K562 (cell line): ENCODE measurements at regions not wholly inside any gene's neighbourhood (a gene's known extent, or its start where the extent isn't known, plus 50 kb on each side); places are given as distances from the start of the nearest gene placed in this dataset.
"Not testable (repeated sequence)": the region's sequence is repeated elsewhere in the genome, so short reads cannot be mapped to it uniquely, and the experiment has no call there.

Experiments
- ATAC-seq: fragments of 200-7000 bp; cut with Tn5 transposase; 3 replicates; pipeline ENCODE4 v1.9.1; 2020; ENCODE audit warnings: moderate library complexity
- BruUV-seq: library from RNA; stranded (reverse); fragments of 400-500 nt; replicated peaks from 2 replicates; lab custom pipeline; 2021; lab: Mats Ljungman, UMichigan
- CTCF ChIA-PET: fragments of 300-600 bp; formaldehyde crosslinking; extraction: SDS; loops from one replicate; lab custom pipeline; 2021; ENCODE audit warnings: low intra/inter-chr PET ratio; lab: Yijun Ruan, JAX
- POLR2A ChIA-PET: fragments of 300-600, 350-650 bp; sonication (Branson Sonifier 250); formaldehyde crosslinking; extraction: SDS; loops from one replicate; lab custom pipeline; 2021; ENCODE audit warnings: antibody characterized with exemption, inconsistent platforms; lab: Yijun Ruan, JAX
- DNase-seq, 4 experiments: peaks; one replicate each; pipeline versions ENCODE4 v3.0.0 to v3.0.0-alpha.2; 2011 to 2018; ENCODE audit warnings: low spot score in 3 of 4, mixed read lengths in 3 of 4; ENCODE audit errors: extremely low read depth in 1 of 4
- FAIRE-seq: peaks from 2 replicates; lab custom pipeline; 2011; peaks lifted over from hg19 to GRCh38; lab: Jason Lieb, UNC
- H2AFZ ChIP-seq: 2 replicates; pipeline ENCODE4 v1.6.0; 2011; ENCODE audit warnings: low read depth, low read length, control low read depth, inconsistent platforms
- H3K27ac ChIP-seq: fragments of 200-600 bp; 3 replicates; pipeline ENCODE4 v1.8.0; 2011; ENCODE audit warnings: low read depth, mild to moderate bottlenecking, control low read depth, inconsistent platforms, low read length, moderate library complexity, mixed read lengths; ENCODE audit errors: extremely low read depth
- H3K27me3 ChIP-seq, 2 experiments: fragments of 300-600 bp in 1 of 2; 2 replicates in 1 of 2; 3 replicates in 1 of 2; pipeline versions ENCODE4 v1.6.0 to v1.8.0; 2011; ENCODE audit warnings: inconsistent platforms in 2 of 2, low read length in 2 of 2, mild to moderate bottlenecking in 1 of 2, mixed read lengths in 1 of 2, moderate library complexity in 1 of 2; ENCODE audit not compliant: control insufficient read depth in 2 of 2, insufficient read depth in 2 of 2
- H3K36me3 ChIP-seq: fragments of 300-600 bp; 3 replicates; pipeline ENCODE4 v1.8.0; 2011; ENCODE audit warnings: mild to moderate bottlenecking, low read length, inconsistent platforms; ENCODE audit not compliant: control insufficient read depth, insufficient read depth
- H3K4me1 ChIP-seq, 2 experiments: fragments of 200-600 bp in 1 of 2; replicated peaks in 1 of 2; 2 replicates in 1 of 2; 3 replicates in 1 of 2; pipeline versions ENCODE4 v1.5.1 to v1.8.0; 2011; ENCODE audit warnings: inconsistent platforms in 2 of 2, low read length in 2 of 2, mild to moderate bottlenecking in 1 of 2, mixed read lengths in 1 of 2, moderate library complexity in 1 of 2; ENCODE audit not compliant: control insufficient read depth in 2 of 2, insufficient read depth in 2 of 2
- H3K4me2 ChIP-seq: 2 replicates; pipeline ENCODE4 v1.6.1; 2011; ENCODE audit warnings: low read length, control low read depth, inconsistent platforms, mixed read lengths; ENCODE audit not compliant: insufficient read depth
- H3K4me3 ChIP-seq: fragments of 200-600 bp; sonication (generic), shearing (Covaris generic); 2 replicates; pipeline ENCODE4 v1.5.1; 2016; ENCODE audit warnings: control low read depth, inconsistent platforms
- H3K79me2 ChIP-seq: fragments of 200-600 bp; 3 replicates; pipeline ENCODE4 v1.8.0; 2011; ENCODE audit warnings: low read length, inconsistent platforms; ENCODE audit not compliant: control insufficient read depth, insufficient read depth
- H3K9ac ChIP-seq, 2 experiments: 2 replicates each; pipeline versions ENCODE4 v1.6.0 to v1.6.1; 2011; ENCODE audit warnings: low read depth in 2 of 2, low read length in 2 of 2, control low read depth in 1 of 2, inconsistent platforms in 1 of 2, mild to moderate bottlenecking in 1 of 2, mixed read lengths in 1 of 2; ENCODE audit not compliant: insufficient read depth in 1 of 2
- H3K9me1 ChIP-seq: one replicate; pipeline ENCODE4 v1.6.0; 2011; ENCODE audit warnings: inconsistent platforms, mild to moderate bottlenecking, low read length, moderate library complexity; ENCODE audit not compliant: control insufficient read depth, insufficient read depth
- H3K9me3 ChIP-seq: replicated peaks from 2 replicates; pipeline ENCODE4 v1.5.1; 2011; ENCODE audit warnings: low read depth, low read length, inconsistent platforms; ENCODE audit not compliant: control insufficient read depth, insufficient read depth
- H4K20me1 ChIP-seq: replicated peaks from 2 replicates; pipeline ENCODE4 v1.6.1; 2011; ENCODE audit warnings: low read length, inconsistent platforms, mixed read lengths; ENCODE audit not compliant: control insufficient read depth, insufficient read depth
- WGBS: fragments of 100-300 bp; shearing (Covaris generic); methylation state at CpG from one replicate; pipeline ENCODE4 v1.1.6; 2016; ENCODE audit warnings: low coverage, mixed read lengths; ENCODE audit not compliant: insufficient coverage; ENCODE audit errors: missing lambda C conversion rate; 5-methylcytosine and 5-hydroxymethylcytosine counted together
- in situ Hi-C: fragments of 300-500 bp; cut with MboI; formaldehyde crosslinking; loops from 4 replicates; pipeline ENCODE4 v1.15.0; 2018; ENCODE audit warnings: inconsistent platforms, mixed read lengths
- intact Hi-C: fragments of 100-400 bp; cut with micrococcal nuclease; formaldehyde crosslinking; loops from 2 replicates; pipeline ENCODE4 v1.14.2; 2022

GRCh38 chr7:76805262-76805661 lies 178.2 kb upstream of the POMZP3 start:
- H3K79me2 ChIP-seq, result not testable (repeated sequence)

GRCh38 chr7:76797639-76798038 lies 170.6 kb upstream of the POMZP3 start:
- H2AFZ ChIP-seq, H3K4me1 ChIP-seq, H3K4me3 ChIP-seq, FAIRE-seq, H3K9me3 ChIP-seq, H3K36me3 ChIP-seq, H3K4me2 ChIP-seq, in situ Hi-C loops, POLR2A ChIA-PET, DNase-seq, H4K20me1 ChIP-seq, CTCF ChIA-PET, H3K27me3 ChIP-seq, H3K27ac ChIP-seq, ATAC-seq, intact Hi-C loops, H3K79me2 ChIP-seq, H3K9me1 ChIP-seq, BruUV-seq, H3K9ac ChIP-seq: not testable (repeated sequence)
- WGBS, result 0% methylated on average over 1 of the region's 1 CpG

More at GRCh38 chr7:76805262-76805661, 178.2 kb upstream of the POMZP3 start:
- H2AFZ ChIP-seq, intact Hi-C loops, H3K4me1 ChIP-seq, FAIRE-seq, H3K27ac ChIP-seq, DNase-seq, CTCF ChIA-PET, H3K9ac ChIP-seq, H3K4me3 ChIP-seq, H3K36me3 ChIP-seq, H3K9me3 ChIP-seq, in situ Hi-C loops, BruUV-seq, ATAC-seq, H3K9me1 ChIP-seq, H3K27me3 ChIP-seq, POLR2A ChIA-PET, H3K4me2 ChIP-seq, H4K20me1 ChIP-seq: not testable (repeated sequence)
- WGBS, result 0% methylated on average over 1 of the region's 1 CpG

- H3K36me3 ChIP-seq, H3K4me2 ChIP-seq, H4K20me1 ChIP-seq, H3K9me3 ChIP-seq, H3K4me3 ChIP-seq, H3K9ac ChIP-seq, BruUV-seq, CTCF ChIA-PET, FAIRE-seq, POLR2A ChIA-PET, H2AFZ ChIP-seq, DNase-seq, H3K27me3 ChIP-seq, H3K4me1 ChIP-seq, intact Hi-C loops, in situ Hi-C loops, H3K9me1 ChIP-seq, H3K27ac ChIP-seq, ATAC-seq, H3K79me2 ChIP-seq: not testable (repeated sequence)
Observed at GRCh38 chr7:76780693-76781092, 153.6 kb upstream of the POMZP3 start.

GRCh38 chr7:76774279-76774678 lies 147.2 kb upstream of the POMZP3 start:
- H3K4me1 ChIP-seq, H4K20me1 ChIP-seq, H3K9me1 ChIP-seq, in situ Hi-C loops, ATAC-seq, H3K27ac ChIP-seq, H3K9me3 ChIP-seq, FAIRE-seq, H3K27me3 ChIP-seq, H3K4me2 ChIP-seq, H3K4me3 ChIP-seq, H3K36me3 ChIP-seq, DNase-seq, POLR2A ChIA-PET, intact Hi-C loops, H3K9ac ChIP-seq, H2AFZ ChIP-seq, BruUV-seq, H3K79me2 ChIP-seq, CTCF ChIA-PET: not testable (repeated sequence)
- WGBS, result 0% methylated on average over 1 of the region's 2 CpGs
